ENCODE measurements at regions not wholly inside any gene's neighbourhood (a gene's known extent, or its start where the extent isn't known, plus 50 kb on each side); places are given as distances from the start of the nearest gene placed in this dataset.

- Mint-ChIP-seq H3K4me1 (ENCODE audit: low read depth) (no peaks in the 10 kb centered on the region), H3K9me3 (no peaks in the 10 kb centered on the region), H3K27me3 (no peaks in the 10 kb centered on the region), H3K36me3 (ENCODE audit: low read depth) (no peaks in the 10 kb centered on the region), H3K27ac (no peak overlapping the region), H3K4me3 (no peak overlapping the region)
- ChIA-PET CTCF (no interaction called here), POLR2A (no interaction called here)
- ATAC-seq, result no peak
- intact Hi-C loops (cut with micrococcal nuclease), result no loop called here
- DNase-seq, result no peak
- TF ChIP-seq CTCF (IDR thresholded peaks at IDR 0.05), result no peak
Observed at GRCh38 chr21:16095005-16095404, 365.2 kb downstream of the USP25 start.

- intact Hi-C loops (cut with micrococcal nuclease), result no loop called here
- CTCF ChIA-PET, result no interaction called here
- TF ChIP-seq CTCF (IDR thresholded peaks at IDR 0.05), result no peak
- H3K4me3 Mint-ChIP-seq, result no peak overlapping the region
- no peaks in the 10 kb centered on the region for H3K4me1 Mint-ChIP-seq (ENCODE audit: low read depth)
- H3K9me3 Mint-ChIP-seq, result no peaks in the 10 kb centered on the region
- POLR2A ChIA-PET, result no interaction called here
- ATAC-seq (no peak), DNase-seq (no peak)
- no peaks in the 10 kb centered on the region for H3K27me3 Mint-ChIP-seq
- no peaks in the 10 kb centered on the region for H3K36me3 Mint-ChIP-seq (ENCODE audit: low read depth)
- no peak overlapping the region for H3K27ac Mint-ChIP-seq
Observed at GRCh38 chr21:16096988-16097387, 367.2 kb downstream of the USP25 start.

- Mint-ChIP-seq H3K27me3 (no peaks in the 10 kb centered on the region), H3K27ac (no peak overlapping the region), H3K4me1 (ENCODE audit: low read depth) (no peaks in the 10 kb centered on the region), H3K36me3 (ENCODE audit: low read depth) (no peaks in the 10 kb centered on the region), H3K9me3 (no peaks in the 10 kb centered on the region), H3K4me3 (no peak overlapping the region)
- POLR2A ChIA-PET, result no interaction called here
- no peak for TF ChIP-seq CTCF (IDR thresholded peaks at IDR 0.05)
- DNase-seq (no peak), ATAC-seq (no peak)
- CTCF ChIA-PET, result interaction anchor here (0.6 kb wide), 1 partner anchor 10 kb away, joined by 3 read pairs; no protein-coding TSS in a partner anchor
- intact Hi-C loops (cut with micrococcal nuclease), result no loop called here
Observed at GRCh38 chr21:16102113-16102512, 372.3 kb downstream of the USP25 start.

GRCh38 chr21:16108561-16109075 is 378.8 kb downstream of the USP25 start:
- no peaks in the 10 kb centered on the region for H3K36me3 Mint-ChIP-seq (ENCODE audit: low read depth)
- no peaks in the 10 kb centered on the region for H3K4me1 Mint-ChIP-seq (ENCODE audit: low read depth)
- no peak overlapping the region for H3K4me3 Mint-ChIP-seq
- ChIA-PET CTCF (no interaction called here), POLR2A (no interaction called here)
- DNase-seq (no peak), ATAC-seq (no peak)
- no peaks in the 10 kb centered on the region for H3K9me3 Mint-ChIP-seq
- no peak for TF ChIP-seq CTCF (IDR thresholded peaks at IDR 0.05)
- intact Hi-C loops (cut with micrococcal nuclease), result no loop called here
- H3K27ac Mint-ChIP-seq, result no peak overlapping the region
- no peaks in the 10 kb centered on the region for H3K27me3 Mint-ChIP-seq

GRCh38 chr21:16113052-16113715 is 383.4 kb downstream of the USP25 start:
- ChIA-PET POLR2A (no interaction called here), CTCF (no interaction called here)
- Mint-ChIP-seq H3K9me3 (peaks cover 2% of the 10 kb centered on the region), H3K36me3 (ENCODE audit: low read depth) (no peaks in the 10 kb centered on the region), H3K27me3 (no peaks in the 10 kb centered on the region), H3K27ac (no peak overlapping the region), H3K4me1 (ENCODE audit: low read depth) (no peaks in the 10 kb centered on the region), H3K4me3 (no peak overlapping the region)
- ATAC-seq (no peak), DNase-seq (no peak)
- no peak for TF ChIP-seq CTCF (IDR thresholded peaks at IDR 0.05)
- intact Hi-C loops (cut with micrococcal nuclease), result no loop called here
